ENCODE measurements at regions not wholly inside any gene's neighbourhood (a gene's known extent, or its start where the extent isn't known, plus 50 kb on each side); places are given as distances from the start of the nearest gene placed in this dataset.

DNA sequence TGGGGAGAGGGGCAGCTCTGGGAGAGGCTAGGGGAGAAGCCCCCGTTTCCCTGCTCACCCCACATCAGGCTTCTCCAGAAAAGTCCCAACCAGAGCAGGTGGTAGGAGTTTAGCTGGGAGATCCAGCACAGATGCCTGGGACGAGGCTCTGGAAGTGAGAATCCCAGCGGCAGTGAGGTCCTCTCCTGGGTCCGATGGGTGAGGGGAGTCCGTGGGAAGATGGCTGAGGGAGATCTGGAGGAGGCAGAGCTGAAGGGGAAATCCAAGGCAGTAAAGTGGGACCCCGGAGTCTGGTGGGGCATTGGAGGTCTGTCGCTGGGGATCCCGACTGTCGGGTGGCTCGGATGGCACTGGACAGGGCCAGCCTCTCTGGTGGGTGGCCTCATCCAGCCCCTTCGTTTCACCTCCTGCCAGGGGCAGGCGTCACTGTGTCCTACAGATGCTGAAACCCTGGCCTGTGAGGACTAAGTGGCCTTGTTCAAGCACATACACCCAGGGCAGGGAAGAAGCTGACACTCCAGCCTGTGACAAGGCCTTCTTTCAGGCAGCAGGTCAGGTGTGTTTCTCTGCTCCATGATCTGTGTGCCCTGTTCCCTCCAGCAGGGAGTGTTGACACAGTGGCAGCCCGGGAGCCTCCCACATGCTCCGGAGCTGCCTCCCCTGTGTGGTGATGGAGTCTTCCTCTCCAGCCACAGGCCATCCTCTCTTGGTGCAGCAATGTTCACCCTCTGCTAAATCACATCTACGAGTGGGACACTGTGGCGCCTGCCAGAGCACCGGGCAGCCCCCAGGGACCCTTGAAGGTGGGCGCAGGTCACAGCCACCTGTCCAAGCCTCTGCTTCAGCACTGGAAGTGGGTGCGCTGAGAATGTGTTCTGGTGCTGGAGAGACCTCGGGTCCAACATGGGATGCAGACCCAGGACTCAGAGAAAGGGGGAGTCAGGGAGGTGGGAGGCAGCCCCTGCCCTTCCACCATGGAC is 850.8 kb downstream of the BRD1 start:
- TF ChIP-seq, protein P1, sequence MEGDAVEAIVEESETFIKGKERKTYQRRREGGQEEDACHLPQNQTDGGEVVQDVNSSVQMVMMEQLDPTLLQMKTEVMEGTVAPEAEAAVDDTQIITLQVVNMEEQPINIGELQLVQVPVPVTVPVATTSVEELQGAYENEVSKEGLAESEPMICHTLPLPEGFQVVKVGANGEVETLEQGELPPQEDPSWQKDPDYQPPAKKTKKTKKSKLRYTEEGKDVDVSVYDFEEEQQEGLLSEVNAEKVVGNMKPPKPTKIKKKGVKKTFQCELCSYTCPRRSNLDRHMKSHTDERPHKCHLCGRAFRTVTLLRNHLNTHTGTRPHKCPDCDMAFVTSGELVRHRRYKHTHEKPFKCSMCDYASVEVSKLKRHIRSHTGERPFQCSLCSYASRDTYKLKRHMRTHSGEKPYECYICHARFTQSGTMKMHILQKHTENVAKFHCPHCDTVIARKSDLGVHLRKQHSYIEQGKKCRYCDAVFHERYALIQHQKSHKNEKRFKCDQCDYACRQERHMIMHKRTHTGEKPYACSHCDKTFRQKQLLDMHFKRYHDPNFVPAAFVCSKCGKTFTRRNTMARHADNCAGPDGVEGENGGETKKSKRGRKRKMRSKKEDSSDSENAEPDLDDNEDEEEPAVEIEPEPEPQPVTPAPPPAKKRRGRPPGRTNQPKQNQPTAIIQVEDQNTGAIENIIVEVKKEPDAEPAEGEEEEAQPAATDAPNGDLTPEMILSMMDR (IDR thresholded peaks at IDR 0.05) = no peak
- intact Hi-C loops (cut with micrococcal nuclease) = no loop called here

DNA sequence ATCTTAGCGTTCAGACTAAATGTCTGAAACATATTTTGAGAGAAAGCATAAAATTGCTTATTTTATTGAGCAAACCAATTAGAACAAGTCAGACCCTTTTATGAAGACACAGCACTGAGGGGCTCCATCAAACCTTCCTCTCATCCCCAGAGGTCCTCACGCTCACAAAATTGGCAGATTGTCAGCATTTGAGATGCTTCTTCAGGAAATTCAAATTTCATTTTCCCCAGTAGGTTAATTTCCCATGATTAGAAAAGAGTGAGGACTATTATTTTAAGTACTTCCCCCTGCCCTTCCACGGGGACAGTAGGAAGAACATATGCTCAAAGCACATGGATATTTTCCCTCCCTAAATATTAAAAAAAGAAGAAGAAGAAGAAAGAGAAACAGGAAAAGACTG is 851.8 kb downstream of the BRD1 start:
- H3K27ac ChIP-seq (ENCODE audit: low read length) = no peak overlapping the region
- H3K4me3 ChIP-seq (ENCODE audit: low read length) = no peak overlapping the region
- Mint-ChIP-seq H3K4me1 (no peaks in the 10 kb centered on the region), H3K4me3 (no peak overlapping the region), H3K27ac (no peak overlapping the region), H3K36me3 (no peaks in the 10 kb centered on the region), H3K27me3 (ENCODE audit: low read depth in 2 of 2) (peaks cover 8 to 15% of the 10 kb centered on the region in 2 donors), H3K9me3 (no peaks in the 10 kb centered on the region)
- H3K36me3 ChIP-seq (ENCODE audit: control insufficient read depth, insufficient read depth, low read length) = no peaks in the 10 kb centered on the region
- DNase-seq (no peak), ATAC-seq (no peak)
- intact Hi-C loops (cut with micrococcal nuclease) = no loop called here
- no peaks in the 10 kb centered on the region for H3K27me3 ChIP-seq (ENCODE audit: control insufficient read depth, insufficient read depth, low read length)
- H3K4me1 ChIP-seq (ENCODE audit: control insufficient read depth, insufficient read depth, low read length) = no peaks in the 10 kb centered on the region
- no peaks in the 10 kb centered on the region for H3K9me3 ChIP-seq (ENCODE audit: control insufficient read depth, insufficient read depth, low read length)
- 94% methylated on average over 2 of the region's 3 CpGs for WGBS (ENCODE audit: insufficient coverage)
- TF ChIP-seq, protein P1 (IDR thresholded peaks at IDR 0.05) = no peak

More for the DNA sequence above, 850.8 kb downstream of the BRD1 start:
- Histone ChIP-seq H3K36me3 (ENCODE audit: control insufficient read depth, insufficient read depth, low read length) (no peaks in the 10 kb centered on the region), H3K9me3 (ENCODE audit: control insufficient read depth, insufficient read depth, low read length) (no peaks in the 10 kb centered on the region), H3K4me3 (ENCODE audit: low read length) (no peak overlapping the region), H3K27me3 (ENCODE audit: control insufficient read depth, insufficient read depth, low read length) (no peaks in the 10 kb centered on the region), H3K4me1 (ENCODE audit: control insufficient read depth, insufficient read depth, low read length) (no peaks in the 10 kb centered on the region), H3K27ac (ENCODE audit: low read length) (no peak overlapping the region)
- Mint-ChIP-seq H3K4me3 (no peak overlapping the region), H3K27ac (no peak overlapping the region), H3K9me3 (no peaks in the 10 kb centered on the region), H3K36me3 (no peaks in the 10 kb centered on the region), H3K27me3 (ENCODE audit: low read depth in 2 of 2) (peaks cover 8 to 9% of the 10 kb centered on the region in 2 donors), H3K4me1 (no peaks in the 10 kb centered on the region)
- WGBS (ENCODE audit: insufficient coverage) = 82% methylated on average over 20 of the region's 20 CpGs
- no peak for ATAC-seq
- no peak for DNase-seq

DNA sequence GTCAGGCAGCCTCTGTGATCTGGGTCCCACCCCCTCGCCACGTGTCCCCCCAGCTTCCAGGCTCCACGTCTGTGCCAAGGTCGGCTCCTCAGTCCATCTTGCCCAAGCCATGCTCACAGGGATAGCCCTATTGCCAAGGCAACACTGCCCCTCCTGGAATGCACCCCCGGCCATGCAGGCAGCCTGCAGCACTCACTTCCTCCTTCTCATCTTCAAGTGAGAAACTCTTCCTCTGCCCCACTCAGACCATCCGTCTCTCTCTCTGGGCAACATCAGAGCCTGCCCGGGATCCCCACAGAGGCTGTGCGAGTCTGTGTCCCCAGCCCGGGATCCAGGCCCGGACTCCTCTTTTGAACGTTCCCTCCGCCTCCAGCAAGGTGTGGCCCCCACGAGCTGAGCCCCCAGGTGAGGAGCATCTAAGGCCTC is 852.3 kb downstream of the BRD1 start:
- H3K4me1 ChIP-seq (ENCODE audit: control insufficient read depth, insufficient read depth, low read length) = no peaks in the 10 kb centered on the region
- no peaks in the 10 kb centered on the region for H3K36me3 ChIP-seq (ENCODE audit: control insufficient read depth, insufficient read depth, low read length)
- no peak overlapping the region for H3K27ac ChIP-seq (ENCODE audit: low read length)
- no peak for DNase-seq
- H3K4me3 Mint-ChIP-seq = no peak overlapping the region
- TF ChIP-seq, protein P1 (IDR thresholded peaks at IDR 0.05) = no peak
- no peak overlapping the region for H3K27ac Mint-ChIP-seq
- no peaks in the 10 kb centered on the region for H3K9me3 ChIP-seq (ENCODE audit: control insufficient read depth, insufficient read depth, low read length)
- 76% methylated on average over 13 of the region's 13 CpGs for WGBS (ENCODE audit: insufficient coverage)
- peaks cover 10 to 15% of the 10 kb centered on the region in 2 donors for H3K27me3 Mint-ChIP-seq (ENCODE audit: low read depth in 2 of 2)
- no peak for ATAC-seq
- H3K4me3 ChIP-seq (ENCODE audit: low read length) = no peak overlapping the region
- no peaks in the 10 kb centered on the region for H3K27me3 ChIP-seq (ENCODE audit: control insufficient read depth, insufficient read depth, low read length)
- H3K9me3 Mint-ChIP-seq = no peaks in the 10 kb centered on the region
- no peaks in the 10 kb centered on the region for H3K36me3 Mint-ChIP-seq
- intact Hi-C loops (cut with micrococcal nuclease) = no loop called here
- H3K4me1 Mint-ChIP-seq = no peaks in the 10 kb centered on the region
